Stomach (tissue), 4 donors: ENCODE measurements at regions not wholly inside any gene's neighbourhood (a gene's known extent, or its start where the extent isn't known, plus 50 kb on each side); places are given as distances from the start of the nearest gene placed in this dataset.

Experiments used
- CTCF ChIP-seq, 7 experiments: fragments of 450-650 bp in 4 of 7; fragments of 200-600 bp in 3 of 7; sonication (generic) in 3 of 7; IDR thresholded peaks; one replicate each; pipeline ENCODE4 v1.5.1; 2016 to 2019; ENCODE audit warnings: antibody characterized with exemption in 7 of 7, control low read depth in 2 of 7, mild to moderate bottlenecking in 1 of 7
- EP300 ChIP-seq: sonication (generic); formaldehyde crosslinking; IDR thresholded peaks from one replicate; pipeline ENCODE4 v1.6.1; 2017; ENCODE audit warnings: antibody characterized with exemption
- POLR2A ChIP-seq, 4 donors: fragments of 450-650 bp; IDR thresholded peaks; one replicate each; pipeline ENCODE4 v1.6.1; 2016; ENCODE audit warnings: antibody characterized with exemption in 4 of 4, control low read depth in 2 of 4, mild to moderate bottlenecking in 1 of 4, moderate library complexity in 1 of 4

- TF ChIP-seq CTCF (IDR thresholded peaks at IDR 0.05), result no peak
- no peak for TF ChIP-seq POLR2A (IDR thresholded peaks at IDR 0.05)
- TF ChIP-seq EP300, result no peak
These were observed 376.8 kb upstream of the FGF16 start for GRCh38 chrX:77070202-77070918.
